ENCODE measurements at regions not wholly inside any gene's neighbourhood (a gene's known extent, or its start where the extent isn't known, plus 50 kb on each side); places are given as distances from the start of the nearest gene placed in this dataset.

DNA sequence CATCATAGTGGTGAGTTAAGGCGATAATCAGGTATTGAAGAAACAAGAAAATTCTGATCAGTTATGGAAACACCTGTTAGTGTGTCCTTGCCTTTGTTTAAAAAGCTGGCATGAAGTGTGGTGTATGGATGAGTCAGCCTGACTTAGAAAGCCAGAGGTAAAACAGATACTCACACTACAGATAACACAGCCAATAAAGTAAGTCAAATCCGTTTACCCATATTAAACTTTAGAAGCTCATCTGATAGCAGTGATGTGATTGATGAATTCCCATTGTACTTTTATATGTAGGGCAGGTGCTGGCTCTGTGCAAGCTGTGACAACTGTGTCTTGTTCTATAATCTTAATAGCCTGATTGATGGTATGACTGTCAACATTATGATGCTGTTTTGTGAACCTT, 1392.7 kb upstream of the IGFBP7 start:
- DNase-seq (ENCODE audit: low read depth, low spot score) = no peak
- no peak overlapping the region for H3K4me3 ChIP-seq (ENCODE audit: low read depth, low read length)
- TF ChIP-seq, protein P1, sequence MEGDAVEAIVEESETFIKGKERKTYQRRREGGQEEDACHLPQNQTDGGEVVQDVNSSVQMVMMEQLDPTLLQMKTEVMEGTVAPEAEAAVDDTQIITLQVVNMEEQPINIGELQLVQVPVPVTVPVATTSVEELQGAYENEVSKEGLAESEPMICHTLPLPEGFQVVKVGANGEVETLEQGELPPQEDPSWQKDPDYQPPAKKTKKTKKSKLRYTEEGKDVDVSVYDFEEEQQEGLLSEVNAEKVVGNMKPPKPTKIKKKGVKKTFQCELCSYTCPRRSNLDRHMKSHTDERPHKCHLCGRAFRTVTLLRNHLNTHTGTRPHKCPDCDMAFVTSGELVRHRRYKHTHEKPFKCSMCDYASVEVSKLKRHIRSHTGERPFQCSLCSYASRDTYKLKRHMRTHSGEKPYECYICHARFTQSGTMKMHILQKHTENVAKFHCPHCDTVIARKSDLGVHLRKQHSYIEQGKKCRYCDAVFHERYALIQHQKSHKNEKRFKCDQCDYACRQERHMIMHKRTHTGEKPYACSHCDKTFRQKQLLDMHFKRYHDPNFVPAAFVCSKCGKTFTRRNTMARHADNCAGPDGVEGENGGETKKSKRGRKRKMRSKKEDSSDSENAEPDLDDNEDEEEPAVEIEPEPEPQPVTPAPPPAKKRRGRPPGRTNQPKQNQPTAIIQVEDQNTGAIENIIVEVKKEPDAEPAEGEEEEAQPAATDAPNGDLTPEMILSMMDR (IDR thresholded peaks at IDR 0.05; ENCODE audit: low read depth, low read length) = no peak
- in situ Hi-C loops (cut with HindIII; ENCODE audit: low sequenced_read_pairs) = no loop called here

DNA sequence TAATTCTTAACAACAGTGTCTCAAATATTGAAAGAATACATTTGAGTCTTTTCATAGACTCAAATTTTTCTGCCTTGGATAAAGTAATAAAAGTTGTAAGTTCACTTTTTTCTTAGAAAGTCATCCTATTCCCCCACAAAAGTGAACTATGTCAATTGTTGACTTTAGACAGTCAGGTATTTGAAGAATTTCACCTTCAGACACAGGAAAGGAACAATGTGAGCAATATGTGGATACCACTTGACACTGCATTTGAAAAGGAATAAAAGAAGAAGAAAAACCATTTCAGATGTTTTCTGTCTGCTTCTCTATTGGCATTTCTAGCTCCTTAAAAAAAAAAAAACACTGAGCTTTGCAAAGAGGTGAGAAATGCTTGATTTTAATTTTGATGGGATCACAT, 1389.0 kb upstream of the IGFBP7 start:
- DNase-seq (ENCODE audit: low read depth, low spot score) = no peak
- in situ Hi-C loops (cut with HindIII; ENCODE audit: low sequenced_read_pairs) = no loop called here

DNA sequence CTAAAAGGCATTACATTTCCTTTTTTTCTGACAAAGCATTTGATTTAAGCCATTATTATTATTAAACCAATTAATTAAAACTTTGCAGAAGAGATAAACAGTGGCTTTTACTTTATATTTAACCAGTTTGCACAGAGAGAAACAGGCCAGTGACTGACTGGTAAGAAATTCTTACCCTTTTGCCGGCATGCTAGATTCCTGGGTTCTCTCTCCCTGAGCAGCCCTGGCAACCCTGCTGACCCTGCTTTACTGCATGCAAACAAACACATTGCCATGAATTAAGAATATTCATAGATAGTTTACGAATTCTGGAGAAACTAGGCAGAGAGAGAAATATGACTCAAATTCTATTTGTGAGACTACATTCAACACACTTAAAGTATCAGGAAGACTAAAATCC, 1381.4 kb upstream of the IGFBP7 start:
- in situ Hi-C loops (cut with HindIII; ENCODE audit: low sequenced_read_pairs) = no loop called here
- TF ChIP-seq, protein P1 (IDR thresholded peaks at IDR 0.05; ENCODE audit: low read depth, low read length) = no peak
- H3K4me3 ChIP-seq (ENCODE audit: low read depth, low read length) = no peak overlapping the region
- DNase-seq (ENCODE audit: low read depth, low spot score) = no peak

More for the DNA sequence above, 1389.0 kb upstream of the IGFBP7 start:
- TF ChIP-seq, protein P1 (IDR thresholded peaks at IDR 0.05; ENCODE audit: low read depth, low read length) = no peak
- no peak overlapping the region for H3K4me3 ChIP-seq (ENCODE audit: low read depth, low read length)

DNA sequence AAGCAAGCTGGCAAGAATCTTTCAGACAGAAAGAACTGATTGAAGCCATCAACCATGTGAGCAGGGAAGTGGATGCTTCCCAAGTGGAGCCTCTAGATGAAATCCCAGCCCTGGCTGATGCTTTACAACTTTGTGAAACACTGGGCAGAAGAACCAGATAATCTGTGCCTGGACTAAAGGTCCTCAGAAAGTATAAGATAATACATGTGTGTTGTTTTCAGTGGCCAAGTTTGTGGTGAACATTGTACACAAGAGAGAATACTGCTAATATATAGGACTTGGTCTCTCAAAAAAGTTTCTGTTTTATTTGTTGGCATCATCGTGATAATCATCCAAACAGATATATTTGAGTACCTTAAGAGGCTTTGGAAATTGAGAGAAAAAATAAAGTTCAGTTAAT, 1367.8 kb upstream of the IGFBP7 start:
- no peak for DNase-seq (ENCODE audit: low read depth, low spot score)
- H3K4me3 ChIP-seq (ENCODE audit: low read depth, low read length) = no peak overlapping the region
- TF ChIP-seq, protein P1 (IDR thresholded peaks at IDR 0.05; ENCODE audit: low read depth, low read length) = no peak
- in situ Hi-C loops (cut with HindIII; ENCODE audit: low sequenced_read_pairs) = no loop called here

DNA sequence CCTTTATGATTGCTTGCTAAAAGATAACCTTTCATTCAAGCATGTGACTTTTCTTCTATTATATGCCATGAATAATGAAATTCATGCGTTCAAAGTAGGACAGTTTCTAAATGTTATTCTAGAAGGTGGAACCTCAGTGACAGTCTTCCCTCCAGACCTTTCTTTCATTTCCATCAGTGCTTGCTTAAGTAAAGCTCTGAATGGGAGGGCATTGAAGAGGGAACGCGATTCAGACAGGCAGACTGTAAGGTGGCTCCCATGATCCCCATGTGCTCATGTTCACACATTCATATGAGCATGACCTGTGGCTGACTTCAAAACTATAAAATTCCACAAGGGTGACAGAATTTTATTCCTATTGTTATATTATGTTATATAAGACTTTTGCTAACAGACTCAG, 1367.3 kb upstream of the IGFBP7 start:
- TF ChIP-seq, protein P1 (IDR thresholded peaks at IDR 0.05; ENCODE audit: low read depth, low read length) = no peak
- DNase-seq (ENCODE audit: low read depth, low spot score) = no peak
- in situ Hi-C loops (cut with HindIII; ENCODE audit: low sequenced_read_pairs) = no loop called here
- no peak overlapping the region for H3K4me3 ChIP-seq (ENCODE audit: low read depth, low read length)

DNA sequence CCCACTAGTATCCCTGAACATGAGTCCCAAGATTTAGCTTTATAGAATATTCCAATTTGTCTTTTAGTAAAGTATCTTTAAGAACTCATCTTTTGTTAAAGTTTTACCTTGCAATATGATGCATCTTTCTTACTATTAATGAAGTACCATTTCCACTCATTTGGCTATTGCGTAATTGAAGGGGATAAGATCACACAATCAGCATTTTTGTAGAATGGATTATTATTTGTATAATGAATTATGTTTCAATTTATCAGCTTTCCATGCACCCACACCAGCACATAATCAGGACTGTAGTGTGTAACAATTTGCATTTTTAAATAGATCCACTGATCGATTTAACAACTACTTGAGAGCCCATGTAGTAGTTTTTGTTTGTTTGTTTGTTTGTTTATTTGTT, 1364.9 kb upstream of the IGFBP7 start:
- TF ChIP-seq, protein P1 (IDR thresholded peaks at IDR 0.05; ENCODE audit: low read depth, low read length) = no peak
- in situ Hi-C loops (cut with HindIII; ENCODE audit: low sequenced_read_pairs) = no loop called here

DNA sequence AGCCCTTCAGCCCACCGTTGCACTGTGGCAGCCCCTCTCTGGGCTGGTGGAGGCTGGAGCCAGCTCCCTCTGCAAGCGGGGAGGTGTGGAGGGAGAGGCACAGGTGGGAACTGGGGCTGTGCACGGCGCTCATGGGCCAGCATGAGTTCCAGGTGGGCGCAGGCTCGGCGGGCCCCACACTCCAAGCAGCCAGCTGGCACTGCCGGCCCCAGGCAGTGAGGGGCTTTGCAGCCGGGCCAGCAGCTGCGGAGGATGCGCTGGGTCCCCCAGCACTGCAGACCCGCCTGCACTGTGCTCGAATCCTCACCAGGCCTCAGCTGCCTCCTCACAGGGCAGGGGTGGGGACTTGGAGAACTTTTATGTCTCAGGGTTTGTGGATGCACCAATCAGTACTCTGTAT, 1354.8 kb upstream of the IGFBP7 start:
- no peak overlapping the region for H3K4me3 ChIP-seq (ENCODE audit: low read depth, low read length)
- in situ Hi-C loops (cut with HindIII; ENCODE audit: low sequenced_read_pairs) = no loop called here
- DNase-seq (ENCODE audit: low read depth, low spot score) = no peak
- TF ChIP-seq, protein P1 (IDR thresholded peaks at IDR 0.05; ENCODE audit: low read depth, low read length) = no peak

More for the DNA sequence above, 1364.9 kb upstream of the IGFBP7 start:
- H3K4me3 ChIP-seq (ENCODE audit: low read depth, low read length) = no peak overlapping the region
- DNase-seq (ENCODE audit: low read depth, low spot score) = no peak
